A549 (cell line): ENCODE measurements at regions not wholly inside any gene's neighbourhood (a gene's known extent, or its start where the extent isn't known, plus 50 kb on each side); places are given as distances from the start of the nearest gene placed in this dataset.

Experiments
- CHD2 ChIP-seq: fragments of 150-350 bp; IDR thresholded peaks from 2 replicates; pipeline ENCODE4 v1.6.1; 2014; ENCODE audit warnings: low read length; ENCODE audit not compliant: partially characterized antibody
- CTCF ChIP-seq: fragments of >200 bp; sonication (Bioruptor Twin); formaldehyde crosslinking; IDR thresholded peaks from 3 replicates; pipeline ENCODE4 v1.5.1; 2016
- EP300 ChIP-seq, 2 experiments: fragments of >200 bp; sonication (Bioruptor Twin); formaldehyde crosslinking; IDR thresholded peaks; 2 replicates in 1 of 2; 3 replicates in 1 of 2; pipeline ENCODE4 v1.6.1; 2016 to 2017
- FOSL2 ChIP-seq, 2 experiments: fragments of 450-650 bp in 1 of 2; fragments of >200 bp in 1 of 2; sonication (Bioruptor Twin) in 1 of 2; formaldehyde crosslinking; IDR thresholded peaks; 2 replicates each; pipeline versions ENCODE4 v1.5.0 to v1.6.1; 2016 to 2020; ENCODE audit warnings: mild to moderate bottlenecking in 1 of 2, moderate library complexity in 1 of 2
- GATA3 ChIP-seq: IDR thresholded peaks from 2 replicates; pipeline ENCODE4 v1.6.1; 2012; ENCODE audit warnings: borderline replicate concordance
- JUN ChIP-seq, 2 experiments: fragments of >200 bp; sonication (Bioruptor Twin); formaldehyde crosslinking; IDR thresholded peaks; 2 replicates in 1 of 2; 3 replicates in 1 of 2; pipeline ENCODE4 v1.6.1; 2016 to 2017
- MAX ChIP-seq: IDR thresholded peaks from 2 replicates; pipeline ENCODE4 v1.6.1; 2012
- POLR2A ChIP-seq: IDR thresholded peaks from 2 replicates; pipeline ENCODE4 v1.6.1; 2012; ENCODE audit warnings: mild to moderate bottlenecking, low read length
- RNF2 ChIP-seq: fragments of 200-600 bp; sonication (generic); IDR thresholded peaks from 2 replicates; pipeline ENCODE4 v1.6.1; 2016; ENCODE audit warnings: low read depth, mild to moderate bottlenecking, antibody characterized with exemption, moderate library complexity, borderline replicate concordance
- SMC3 ChIP-seq: fragments of >200 bp; sonication (Bioruptor Twin); formaldehyde crosslinking; IDR thresholded peaks from 3 replicates; pipeline ENCODE4 v1.6.1; 2018; ENCODE audit warnings: inconsistent platforms
- TP53 ChIP-seq: fragments of 250-450 bp; sonication (Bioruptor Pico); IDR thresholded peaks from 2 replicates; pipeline ENCODE4 v1.5.0; 2021; ENCODE audit warnings: mild to moderate bottlenecking, moderate library complexity
- USF2 ChIP-seq: fragments of 450-650 bp; IDR thresholded peaks from 2 replicates; pipeline ENCODE4 v1.6.1; 2014; ENCODE audit warnings: antibody characterized with exemption
- TF ChIP-seq, protein P1 (sequence below): fragments of 200-600 bp; sonication (generic); IDR thresholded peaks from 2 replicates; pipeline ENCODE4 v1.6.1; 2016; ENCODE audit warnings: antibody characterized with exemption, mild to moderate bottlenecking, moderate library complexity

DNA sequence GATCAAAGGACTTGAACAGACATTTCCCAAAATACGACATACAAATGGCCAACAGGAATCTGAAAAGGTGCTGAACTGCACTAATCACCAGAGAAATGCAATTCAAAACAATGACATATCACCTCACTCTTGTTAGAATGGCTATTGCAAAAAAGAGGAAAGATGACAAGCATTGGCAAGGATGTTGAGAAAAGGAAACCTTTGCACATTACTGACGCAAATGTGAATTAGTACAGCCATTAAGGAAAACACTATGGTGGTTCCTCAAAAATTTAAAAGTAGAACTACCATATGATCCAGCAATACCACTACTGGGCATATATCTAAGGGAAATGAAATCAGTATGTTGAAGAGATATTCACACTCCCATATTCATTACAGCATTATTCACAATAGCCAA is 57.7 kb upstream of the ASPRV1 start:
- no peak for TF ChIP-seq JUN (IDR thresholded peaks at IDR 0.05)
- no peak for TF ChIP-seq CTCF
- no peak for TF ChIP-seq EP300 (IDR thresholded peaks at IDR 0.05)
- no peak for TF ChIP-seq CHD2
- TF ChIP-seq POLR2A: no peak
- TF ChIP-seq, protein P1, sequence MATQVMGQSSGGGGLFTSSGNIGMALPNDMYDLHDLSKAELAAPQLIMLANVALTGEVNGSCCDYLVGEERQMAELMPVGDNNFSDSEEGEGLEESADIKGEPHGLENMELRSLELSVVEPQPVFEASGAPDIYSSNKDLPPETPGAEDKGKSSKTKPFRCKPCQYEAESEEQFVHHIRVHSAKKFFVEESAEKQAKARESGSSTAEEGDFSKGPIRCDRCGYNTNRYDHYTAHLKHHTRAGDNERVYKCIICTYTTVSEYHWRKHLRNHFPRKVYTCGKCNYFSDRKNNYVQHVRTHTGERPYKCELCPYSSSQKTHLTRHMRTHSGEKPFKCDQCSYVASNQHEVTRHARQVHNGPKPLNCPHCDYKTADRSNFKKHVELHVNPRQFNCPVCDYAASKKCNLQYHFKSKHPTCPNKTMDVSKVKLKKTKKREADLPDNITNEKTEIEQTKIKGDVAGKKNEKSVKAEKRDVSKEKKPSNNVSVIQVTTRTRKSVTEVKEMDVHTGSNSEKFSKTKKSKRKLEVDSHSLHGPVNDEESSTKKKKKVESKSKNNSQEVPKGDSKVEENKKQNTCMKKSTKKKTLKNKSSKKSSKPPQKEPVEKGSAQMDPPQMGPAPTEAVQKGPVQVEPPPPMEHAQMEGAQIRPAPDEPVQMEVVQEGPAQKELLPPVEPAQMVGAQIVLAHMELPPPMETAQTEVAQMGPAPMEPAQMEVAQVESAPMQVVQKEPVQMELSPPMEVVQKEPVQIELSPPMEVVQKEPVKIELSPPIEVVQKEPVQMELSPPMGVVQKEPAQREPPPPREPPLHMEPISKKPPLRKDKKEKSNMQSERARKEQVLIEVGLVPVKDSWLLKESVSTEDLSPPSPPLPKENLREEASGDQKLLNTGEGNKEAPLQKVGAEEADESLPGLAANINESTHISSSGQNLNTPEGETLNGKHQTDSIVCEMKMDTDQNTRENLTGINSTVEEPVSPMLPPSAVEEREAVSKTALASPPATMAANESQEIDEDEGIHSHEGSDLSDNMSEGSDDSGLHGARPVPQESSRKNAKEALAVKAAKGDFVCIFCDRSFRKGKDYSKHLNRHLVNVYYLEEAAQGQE: no peak
- no peak for TF ChIP-seq FOSL2 (IDR thresholded peaks at IDR 0.05)
- no peak for TF ChIP-seq FOSL2 (CRISPR knock-in tag; IDR thresholded peaks at IDR 0.05)
- TF ChIP-seq RNF2: no peak
- no peak for TF ChIP-seq TP53 (CRISPR knock-in tag)
- no peak for TF ChIP-seq GATA3
- no peak for TF ChIP-seq SMC3
- no peak for TF ChIP-seq MAX
- TF ChIP-seq USF2: no peak
